Thyroid gland (tissue), 4 donors: ENCODE measurements at regions not wholly inside any gene's neighbourhood (a gene's known extent, or its start where the extent isn't known, plus 50 kb on each side); places are given as distances from the start of the nearest gene placed in this dataset.

Experiments
- DNase-seq, 2 donors: peaks; one replicate each; pipeline ENCODE4 v3.0.0-alpha.2; 2019
- H3K27ac ChIP-seq, 3 donors: fragments of 200-600 bp; sonication (generic); 1 replicate in 2 of 3; 2 replicates in 1 of 3; pipeline ENCODE4 v1.5.1; 2016 to 2019; ENCODE audit warnings: mild to moderate bottlenecking in 1 of 3, moderate library complexity in 1 of 3
- H3K27me3 ChIP-seq: fragments of 200-600 bp; sonication (generic); one replicate; pipeline ENCODE4 v1.5.1; 2019
- H3K36me3 ChIP-seq, 2 donors: fragments of 200-600 bp; sonication (generic); one replicate each; pipeline ENCODE4 v1.5.1; 2016 to 2019
- H3K4me1 ChIP-seq, 2 donors: fragments of 200-600 bp; sonication (generic); one replicate each; pipeline ENCODE4 v1.5.1; 2017 to 2019
- H3K4me3 ChIP-seq, 3 donors: fragments of 200-600 bp; sonication (generic); replicated peaks in 1 of 3; 1 replicate in 2 of 3; 2 replicates in 1 of 3; pipeline ENCODE4 v1.5.1; 2016; ENCODE audit warnings: mild to moderate bottlenecking in 1 of 3
- H3K9me3 ChIP-seq: fragments of 200-600 bp; sonication (generic); one replicate; pipeline ENCODE4 v1.5.1; 2017
- CTCF ChIP-seq, 6 experiments: fragments of 200-600 bp in 3 of 6; fragments of 450-650 bp in 3 of 6; sonication (generic) in 3 of 6; IDR thresholded peaks; one replicate each; pipeline ENCODE4 v1.5.1; 2016 to 2019; ENCODE audit warnings: antibody characterized with exemption in 6 of 6, mild to moderate bottlenecking in 2 of 6, inconsistent platforms in 1 of 6, moderate library complexity in 1 of 6
- POLR2A ChIP-seq, 2 donors: fragments of 450-650 bp; IDR thresholded peaks; one replicate each; pipeline ENCODE4 v1.6.1; 2017; ENCODE audit warnings: antibody characterized with exemption in 2 of 2, mild to moderate bottlenecking in 2 of 2, moderate library complexity in 1 of 2
- WGBS, 2 donors: methylation state at CpG; one replicate each; pipeline ENCODE4 v1.1.5; 2017; 5-methylcytosine and 5-hydroxymethylcytosine counted together
- intact Hi-C: fragments of 100-400 bp; cut with DNase I; formaldehyde crosslinking; loops from one replicate; pipeline ENCODE4 v1.15.1; 2023

GRCh38 chr10:128962182-128962581, 504.9 kb upstream of the MGMT start:
- H3K4me1 ChIP-seq = no peaks in the 10 kb centered on the region
- 73 to 79% methylated on average over 7 to 10 of the region's 10 CpGs for whole genome bisulfite sequencing, 2 donors
- no peak overlapping the region for H3K4me3 ChIP-seq
- intact Hi-C loops = no loop called here
- no peak for DNase-seq
- no peaks in the 10 kb centered on the region for H3K27me3 ChIP-seq
- H3K27ac ChIP-seq = no peak overlapping the region
- TF ChIP-seq CTCF (IDR thresholded peaks at IDR 0.05) (no peak), POLR2A (IDR thresholded peaks at IDR 0.05) (no peak)
- no peaks in the 10 kb centered on the region for H3K36me3 ChIP-seq
- H3K9me3 ChIP-seq = no peaks in the 10 kb centered on the region

GRCh38 chr10:128963211-128964099, 503.6 kb upstream of the MGMT start:
- no peak overlapping the region for H3K27ac ChIP-seq
- H3K9me3 ChIP-seq = no peaks in the 10 kb centered on the region
- H3K27me3 ChIP-seq = no peaks in the 10 kb centered on the region
- no peaks in the 10 kb centered on the region for H3K4me1 ChIP-seq
- intact Hi-C loops = no loop called here
- TF ChIP-seq CTCF (IDR thresholded peaks at IDR 0.05) = no peak
- TF ChIP-seq POLR2A (IDR thresholded peaks at IDR 0.05) = no peak
- no peaks in the 10 kb centered on the region for H3K36me3 ChIP-seq
- 88 to 90% methylated on average over 12 of the region's 12 CpGs for WGBS, 2 donors
- DNase-seq = no peak
- no peak overlapping the region for H3K4me3 ChIP-seq

- H3K4me3 ChIP-seq = no peak overlapping the region
- no peak for DNase-seq
- no peaks in the 10 kb centered on the region for H3K9me3 ChIP-seq
- TF ChIP-seq POLR2A (IDR thresholded peaks at IDR 0.05) (no peak), CTCF (IDR thresholded peaks at IDR 0.05) (no peak)
- H3K27me3 ChIP-seq = no peaks in the 10 kb centered on the region
- H3K36me3 ChIP-seq = no peaks in the 10 kb centered on the region
- H3K27ac ChIP-seq = no peak overlapping the region
- WGBS, 2 donors = 0 to 67% methylated on average over 1 to 3 of the region's 3 CpGs
- no peaks in the 10 kb centered on the region for H3K4me1 ChIP-seq
- intact Hi-C loops = no loop called here
Observed at GRCh38 chr10:128964100-128964403, 503.0 kb upstream of the MGMT start.

- no peaks in the 10 kb centered on the region for H3K9me3 ChIP-seq
- no peaks in the 10 kb centered on the region for H3K27me3 ChIP-seq
- no peak for DNase-seq
- H3K4me3 ChIP-seq = no peak overlapping the region
- intact Hi-C loops = no loop called here
- TF ChIP-seq CTCF (IDR thresholded peaks at IDR 0.05) = no peak
- no peak for TF ChIP-seq POLR2A (IDR thresholded peaks at IDR 0.05)
- H3K27ac ChIP-seq = no peak overlapping the region
- WGBS, 2 donors = 86 to 88% methylated on average over 11 of the region's 11 CpGs
- H3K4me1 ChIP-seq = no peaks in the 10 kb centered on the region
- no peaks in the 10 kb centered on the region for H3K36me3 ChIP-seq
Observed at GRCh38 chr10:128967980-128968756, 498.9 kb upstream of the MGMT start.

- no peak for DNase-seq
- 89 to 90% methylated on average over 11 of the region's 11 CpGs for WGBS, 2 donors
- H3K9me3 ChIP-seq = no peaks in the 10 kb centered on the region
- no peak overlapping the region for H3K27ac ChIP-seq
- no peak overlapping the region for H3K4me3 ChIP-seq
- no peaks in the 10 kb centered on the region for H3K36me3 ChIP-seq
- no peaks in the 10 kb centered on the region for H3K4me1 ChIP-seq
- no peaks in the 10 kb centered on the region for H3K27me3 ChIP-seq
- intact Hi-C loops = no loop called here
- TF ChIP-seq CTCF (IDR thresholded peaks at IDR 0.05) (no peak), POLR2A (IDR thresholded peaks at IDR 0.05) (no peak)
Observed at GRCh38 chr10:128969551-128969950, 497.5 kb upstream of the MGMT start.
